GM21786 (cell line): ENCODE measurements at regions not wholly inside any gene's neighbourhood (a gene's known extent, or its start where the extent isn't known, plus 50 kb on each side); places are given as distances from the start of the nearest gene placed in this dataset.

Experiments used
- ATAC-seq: cut with Tn5 transposase; IDR thresholded peaks from one replicate; pipeline ENCODE4 v1.9.1; 2021; ENCODE audit not compliant: unreplicated experiment

DNA sequence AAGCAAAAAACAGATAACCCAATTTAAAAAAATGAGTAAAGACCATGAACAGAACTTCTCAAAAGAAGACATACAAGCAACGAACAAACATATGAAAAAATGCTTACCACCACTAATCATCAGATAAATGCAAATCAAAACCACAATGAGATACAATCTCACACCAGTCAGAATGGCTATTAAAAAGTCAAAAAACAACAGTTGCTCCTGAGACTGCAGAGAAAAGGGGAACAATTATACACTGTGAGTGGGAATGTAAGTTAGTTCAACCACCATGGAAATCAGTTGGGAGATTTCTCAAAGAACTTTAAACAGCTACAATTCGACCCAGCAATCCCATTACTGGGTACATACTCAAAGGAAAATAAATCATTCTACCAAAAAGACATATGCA lies 131.6 kb downstream of the PTGER3 start:
- no peak for ATAC-seq

- no peak for ATAC-seq
These were observed 127.8 kb downstream of the PTGER3 start for GRCh38 chr1:70919706-70920323.
